GM13977 (cell line): ENCODE measurements at regions not wholly inside any gene's neighbourhood (a gene's known extent, or its start where the extent isn't known, plus 50 kb on each side); places are given as distances from the start of the nearest gene placed in this dataset.

ENCODE experiments used
- DNase-seq: peaks from one replicate; pipeline ENCODE4 v3.0.0; 2012; ENCODE audit warnings: low spot score
- CTCF ChIP-seq: IDR thresholded peaks from 2 replicates; pipeline ENCODE4 v1.5.1; 2012; ENCODE audit warnings: mild to moderate bottlenecking, control low read depth; ENCODE audit not compliant: insufficient read depth; ENCODE audit errors: extremely low read depth, missing control alignments
- in situ Hi-C: fragments of 300-500 bp; cut with MboI; formaldehyde crosslinking; loops from one replicate; pipeline ENCODE4 v1.12.0; 2022; ENCODE audit warnings: low sequenced_read_pairs, low pct_unique_long_range_greater_than_20kb, mixed read lengths, inconsistent platforms; ENCODE audit not compliant: unreplicated experiment

- no peak for TF ChIP-seq CTCF
- in situ Hi-C loops: no loop called here
- DNase-seq: no peak
Observed at GRCh38 chr12:27875677-27876076, 95.6 kb upstream of the MANSC4 start.

GRCh38 chr12:27873010-27873409 lies 93.0 kb upstream of the MANSC4 start:
- in situ Hi-C loops: no loop called here
- TF ChIP-seq CTCF: no peak
- DNase-seq: no peak

GRCh38 chr12:27871946-27872345 lies 91.9 kb upstream of the MANSC4 start:
- TF ChIP-seq CTCF: no peak
- in situ Hi-C loops: no loop called here
- no peak for DNase-seq

- no peak for DNase-seq
- TF ChIP-seq CTCF: no peak
- in situ Hi-C loops: no loop called here
Observed at GRCh38 chr12:27870939-27871338, 90.9 kb upstream of the MANSC4 start.

GRCh38 chr12:27869567-27869966 lies 89.5 kb upstream of the MANSC4 start:
- no peak for TF ChIP-seq CTCF
- in situ Hi-C loops: no loop called here
- no peak for DNase-seq

GRCh38 chr12:27868139-27868538 lies 88.1 kb upstream of the MANSC4 start:
- DNase-seq: no peak
- in situ Hi-C loops: no loop called here
- TF ChIP-seq CTCF: no peak
